ENCODE measurements at regions not wholly inside any gene's neighbourhood (a gene's known extent, or its start where the extent isn't known, plus 50 kb on each side); places are given as distances from the start of the nearest gene placed in this dataset.

- DNase-seq, result no peak
- H2AFZ ChIP-seq (ENCODE audit: low read length), result no peak overlapping the region
- H3K9me3 ChIP-seq (ENCODE audit: low read length), result peaks cover 24% of the 10 kb centered on the region; the same call in 1 of the 2 replicates
- no peak overlapping the region for H3K9ac ChIP-seq (ENCODE audit: low read length)
- no peaks in the 10 kb centered on the region for H3K36me3 ChIP-seq (ENCODE audit: insufficient read depth, low read length)
- H3K4me3 ChIP-seq (ENCODE audit: low read length), result no peak overlapping the region
- no peak overlapping the region for H3K27ac ChIP-seq (ENCODE audit: low read length)
- no peaks in the 10 kb centered on the region for H3K9me2 ChIP-seq (replicated peaks; ENCODE audit: insufficient read depth, low read length)
- H3K4me2 ChIP-seq (ENCODE audit: low read depth, low read length, poor library complexity, severe bottlenecking), result no peak overlapping the region
- no peaks in the 10 kb centered on the region for H3K79me2 ChIP-seq (ENCODE audit: low read length)
- H4K20me1 ChIP-seq (ENCODE audit: insufficient read depth, low read depth, low read length), result no peaks in the 10 kb centered on the region
- no peaks in the 10 kb centered on the region for H3K4me1 ChIP-seq (ENCODE audit: low read length)
- no peaks in the 10 kb centered on the region for H3K27me3 ChIP-seq (ENCODE audit: low read length)
Measured at GRCh38 chr1:80427881-80428280, 1372.9 kb upstream of the ADGRL2 start.

- H3K9ac ChIP-seq (ENCODE audit: low read length), result no peak overlapping the region
- H3K4me3 ChIP-seq (ENCODE audit: low read length), result no peak overlapping the region
- DNase-seq, result no peak
- H3K27ac ChIP-seq (ENCODE audit: low read length), result no peak overlapping the region
- no peak overlapping the region for H2AFZ ChIP-seq (ENCODE audit: low read length)
- H3K79me2 ChIP-seq (ENCODE audit: low read length), result no peaks in the 10 kb centered on the region
- no peak overlapping the region for H3K4me2 ChIP-seq (ENCODE audit: low read depth, low read length, poor library complexity, severe bottlenecking)
- no peaks in the 10 kb centered on the region for H3K27me3 ChIP-seq (ENCODE audit: low read length)
- H3K4me1 ChIP-seq (ENCODE audit: low read length), result no peaks in the 10 kb centered on the region
- no peaks in the 10 kb centered on the region for H3K9me2 ChIP-seq (replicated peaks; ENCODE audit: insufficient read depth, low read length)
- peaks cover 16% of the 10 kb centered on the region; the same call in 1 of the 2 replicates for H3K9me3 ChIP-seq (ENCODE audit: low read length)
- H3K36me3 ChIP-seq (ENCODE audit: insufficient read depth, low read length), result no peaks in the 10 kb centered on the region
- H4K20me1 ChIP-seq (ENCODE audit: insufficient read depth, low read depth, low read length), result no peaks in the 10 kb centered on the region
Measured at GRCh38 chr1:80424249-80424648, 1376.5 kb upstream of the ADGRL2 start.

GRCh38 chr1:80418134-80418533 is 1382.6 kb upstream of the ADGRL2 start:
- no peaks in the 10 kb centered on the region for H3K9me2 ChIP-seq (replicated peaks; ENCODE audit: insufficient read depth, low read length)
- H3K27ac ChIP-seq (ENCODE audit: low read length), result no peak overlapping the region
- peaks cover 30% of the 10 kb centered on the region for H3K9me3 ChIP-seq (ENCODE audit: low read length)
- no peaks in the 10 kb centered on the region for H3K27me3 ChIP-seq (ENCODE audit: low read length)
- no peak overlapping the region for H3K4me3 ChIP-seq (ENCODE audit: low read length)
- no peak overlapping the region for H3K9ac ChIP-seq (ENCODE audit: low read length)
- H3K36me3 ChIP-seq (ENCODE audit: insufficient read depth, low read length), result no peaks in the 10 kb centered on the region
- H3K79me2 ChIP-seq (ENCODE audit: low read length), result no peaks in the 10 kb centered on the region
- no peak overlapping the region for H3K4me2 ChIP-seq (ENCODE audit: low read depth, low read length, poor library complexity, severe bottlenecking)
- H4K20me1 ChIP-seq (ENCODE audit: insufficient read depth, low read depth, low read length), result no peaks in the 10 kb centered on the region
- no peak overlapping the region for H2AFZ ChIP-seq (ENCODE audit: low read length)
- no peak for DNase-seq
- no peaks in the 10 kb centered on the region for H3K4me1 ChIP-seq (ENCODE audit: low read length)

GRCh38 chr1:80417671-80418070 is 1383.1 kb upstream of the ADGRL2 start:
- no peak overlapping the region for H3K27ac ChIP-seq (ENCODE audit: low read length)
- no peak overlapping the region for H2AFZ ChIP-seq (ENCODE audit: low read length)
- peaks cover 27% of the 10 kb centered on the region for H3K9me3 ChIP-seq (ENCODE audit: low read length)
- no peaks in the 10 kb centered on the region for H3K79me2 ChIP-seq (ENCODE audit: low read length)
- no peak overlapping the region for H3K4me2 ChIP-seq (ENCODE audit: low read depth, low read length, poor library complexity, severe bottlenecking)
- no peaks in the 10 kb centered on the region for H3K27me3 ChIP-seq (ENCODE audit: low read length)
- H3K4me3 ChIP-seq (ENCODE audit: low read length), result no peak overlapping the region
- no peaks in the 10 kb centered on the region for H3K9me2 ChIP-seq (replicated peaks; ENCODE audit: insufficient read depth, low read length)
- no peaks in the 10 kb centered on the region for H4K20me1 ChIP-seq (ENCODE audit: insufficient read depth, low read depth, low read length)
- no peaks in the 10 kb centered on the region for H3K36me3 ChIP-seq (ENCODE audit: insufficient read depth, low read length)
- no peak overlapping the region for H3K9ac ChIP-seq (ENCODE audit: low read length)
- no peaks in the 10 kb centered on the region for H3K4me1 ChIP-seq (ENCODE audit: low read length)
- no peak for DNase-seq

- no peaks in the 10 kb centered on the region for H3K79me2 ChIP-seq (ENCODE audit: low read length)
- H3K27ac ChIP-seq (ENCODE audit: low read length), result no peak overlapping the region
- no peak overlapping the region for H3K4me2 ChIP-seq (ENCODE audit: low read depth, low read length, poor library complexity, severe bottlenecking)
- peaks cover 24% of the 10 kb centered on the region for H3K9me3 ChIP-seq (ENCODE audit: low read length)
- no peak overlapping the region for H2AFZ ChIP-seq (ENCODE audit: low read length)
- no peaks in the 10 kb centered on the region for H3K9me2 ChIP-seq (replicated peaks; ENCODE audit: insufficient read depth, low read length)
- DNase-seq, result no peak
- no peak overlapping the region for H3K4me3 ChIP-seq (ENCODE audit: low read length)
- H4K20me1 ChIP-seq (ENCODE audit: insufficient read depth, low read depth, low read length), result no peaks in the 10 kb centered on the region
- H3K36me3 ChIP-seq (ENCODE audit: insufficient read depth, low read length), result no peaks in the 10 kb centered on the region
- H3K9ac ChIP-seq (ENCODE audit: low read length), result no peak overlapping the region
- H3K4me1 ChIP-seq (ENCODE audit: low read length), result no peaks in the 10 kb centered on the region
- no peaks in the 10 kb centered on the region for H3K27me3 ChIP-seq (ENCODE audit: low read length)
Measured at GRCh38 chr1:80413969-80414368, 1386.8 kb upstream of the ADGRL2 start.

GRCh38 chr1:80410233-80410632 is 1390.5 kb upstream of the ADGRL2 start:
- DNase-seq, result no peak
- Histone ChIP-seq H2AFZ (ENCODE audit: low read length) (no peak overlapping the region), H3K4me2 (ENCODE audit: low read depth, low read length, poor library complexity, severe bottlenecking) (no peak overlapping the region), H3K9me2 (replicated peaks; ENCODE audit: insufficient read depth, low read length) (no peaks in the 10 kb centered on the region), H3K27ac (ENCODE audit: low read length) (no peak overlapping the region), H3K9me3 (ENCODE audit: low read length) (peaks cover 12% of the 10 kb centered on the region; the same call in 1 of the 2 replicates), H3K36me3 (ENCODE audit: insufficient read depth, low read length) (no peaks in the 10 kb centered on the region), H3K9ac (ENCODE audit: low read length) (no peak overlapping the region), H3K4me3 (ENCODE audit: low read length) (no peak overlapping the region), H4K20me1 (ENCODE audit: insufficient read depth, low read depth, low read length) (no peaks in the 10 kb centered on the region), H3K27me3 (ENCODE audit: low read length) (no peaks in the 10 kb centered on the region), H3K4me1 (ENCODE audit: low read length) (no peaks in the 10 kb centered on the region), H3K79me2 (ENCODE audit: low read length) (no peaks in the 10 kb centered on the region)

- H3K9me3 ChIP-seq (ENCODE audit: low read length), result peaks cover 16% of the 10 kb centered on the region; the same call in 1 of the 2 replicates
- H3K9me2 ChIP-seq (replicated peaks; ENCODE audit: insufficient read depth, low read length), result no peaks in the 10 kb centered on the region
- H3K79me2 ChIP-seq (ENCODE audit: low read length), result no peaks in the 10 kb centered on the region
- no peak for DNase-seq
- H2AFZ ChIP-seq (ENCODE audit: low read length), result no peak overlapping the region
- no peak overlapping the region for H3K4me2 ChIP-seq (ENCODE audit: low read depth, low read length, poor library complexity, severe bottlenecking)
- no peaks in the 10 kb centered on the region for H3K36me3 ChIP-seq (ENCODE audit: insufficient read depth, low read length)
- no peak overlapping the region for H3K4me3 ChIP-seq (ENCODE audit: low read length)
- no peaks in the 10 kb centered on the region for H3K4me1 ChIP-seq (ENCODE audit: low read length)
- H4K20me1 ChIP-seq (ENCODE audit: insufficient read depth, low read depth, low read length), result no peaks in the 10 kb centered on the region
- no peak overlapping the region for H3K9ac ChIP-seq (ENCODE audit: low read length)
- H3K27me3 ChIP-seq (ENCODE audit: low read length), result no peaks in the 10 kb centered on the region
- H3K27ac ChIP-seq (ENCODE audit: low read length), result no peak overlapping the region
Measured at GRCh38 chr1:80403471-80403893, 1397.0 kb upstream of the ADGRL4 start.

- Histone ChIP-seq H3K36me3 (ENCODE audit: insufficient read depth, low read length) (no peaks in the 10 kb centered on the region), H3K9me3 (ENCODE audit: low read length) (peaks cover 16% of the 10 kb centered on the region; the same call in 1 of the 2 replicates), H2AFZ (ENCODE audit: low read length) (no peak overlapping the region), H3K4me3 (ENCODE audit: low read length) (no peak overlapping the region), H4K20me1 (ENCODE audit: insufficient read depth, low read depth, low read length) (no peaks in the 10 kb centered on the region), H3K27ac (ENCODE audit: low read length) (no peak overlapping the region), H3K9ac (ENCODE audit: low read length) (no peak overlapping the region), H3K4me2 (ENCODE audit: low read depth, low read length, poor library complexity, severe bottlenecking) (no peak overlapping the region), H3K4me1 (ENCODE audit: low read length) (no peaks in the 10 kb centered on the region), H3K9me2 (replicated peaks; ENCODE audit: insufficient read depth, low read length) (no peaks in the 10 kb centered on the region), H3K79me2 (ENCODE audit: low read length) (no peaks in the 10 kb centered on the region), H3K27me3 (ENCODE audit: low read length) (no peaks in the 10 kb centered on the region)
- DNase-seq, result no peak
Measured at GRCh38 chr1:80402625-80403024, 1396.1 kb upstream of the ADGRL4 start.

- Histone ChIP-seq H3K9me3 (ENCODE audit: low read length) (peaks cover 16% of the 10 kb centered on the region; the same call in 1 of the 2 replicates), H3K4me3 (ENCODE audit: low read length) (no peak overlapping the region), H3K27ac (ENCODE audit: low read length) (no peak overlapping the region), H3K4me1 (ENCODE audit: low read length) (no peaks in the 10 kb centered on the region), H3K79me2 (ENCODE audit: low read length) (no peaks in the 10 kb centered on the region), H3K36me3 (ENCODE audit: insufficient read depth, low read length) (no peaks in the 10 kb centered on the region), H3K9ac (ENCODE audit: low read length) (no peak overlapping the region), H3K4me2 (ENCODE audit: low read depth, low read length, poor library complexity, severe bottlenecking) (no peak overlapping the region), H2AFZ (ENCODE audit: low read length) (no peak overlapping the region), H3K27me3 (ENCODE audit: low read length) (no peaks in the 10 kb centered on the region), H4K20me1 (ENCODE audit: insufficient read depth, low read depth, low read length) (no peaks in the 10 kb centered on the region), H3K9me2 (replicated peaks; ENCODE audit: insufficient read depth, low read length) (no peaks in the 10 kb centered on the region)
- DNase-seq, result no peak
Measured at GRCh38 chr1:80401757-80402156, 1395.2 kb upstream of the ADGRL4 start.
